WERI-Rb-1 (cell line): ENCODE measurements at regions not wholly inside any gene's neighbourhood (a gene's known extent, or its start where the extent isn't known, plus 50 kb on each side); places are given as distances from the start of the nearest gene placed in this dataset.

Source experiments
- DNase-seq: peaks from one replicate; pipeline ENCODE4 v3.0.0-alpha.2; 2020
- H3K27ac ChIP-seq: fragments of 250-450 bp; sonication (Bioruptor Pico); 2 replicates; pipeline ENCODE4 v1.5.1; 2020; ENCODE audit warnings: mild to moderate bottlenecking, moderate library complexity
- H3K27me3 ChIP-seq: fragments of 250-450 bp; sonication (Bioruptor Pico); 2 replicates; pipeline ENCODE4 v1.5.1; 2021; ENCODE audit warnings: mild to moderate bottlenecking, low read depth, moderate library complexity; ENCODE audit not compliant: insufficient read depth, severe bottlenecking
- H3K36me3 ChIP-seq: fragments of 250-450 bp; sonication (Bioruptor Pico); 2 replicates; pipeline ENCODE4 v1.5.1; 2020; ENCODE audit warnings: mild to moderate bottlenecking, moderate library complexity
- H3K4me3 ChIP-seq: 2 replicates; pipeline ENCODE4 v1.5.1; 2011; ENCODE audit warnings: low read depth, mild to moderate bottlenecking, control low read depth, low read length
- H3K9me3 ChIP-seq: fragments of 250-450 bp; sonication (Bioruptor Pico); 2 replicates; pipeline ENCODE4 v1.5.1; 2021; ENCODE audit warnings: mild to moderate bottlenecking, moderate library complexity; ENCODE audit not compliant: severe bottlenecking
- TF ChIP-seq, protein P1 (sequence below): IDR thresholded peaks from 2 replicates; pipeline ENCODE4 v1.5.1; 2011; ENCODE audit warnings: low read depth, mild to moderate bottlenecking, control low read depth, inconsistent platforms, low read length

- no peak overlapping the region for H3K4me3 ChIP-seq
- DNase-seq: no peak
Observed at GRCh38 chr12:24379433-24379832, 430.0 kb upstream of the SOX5 start.

DNA sequence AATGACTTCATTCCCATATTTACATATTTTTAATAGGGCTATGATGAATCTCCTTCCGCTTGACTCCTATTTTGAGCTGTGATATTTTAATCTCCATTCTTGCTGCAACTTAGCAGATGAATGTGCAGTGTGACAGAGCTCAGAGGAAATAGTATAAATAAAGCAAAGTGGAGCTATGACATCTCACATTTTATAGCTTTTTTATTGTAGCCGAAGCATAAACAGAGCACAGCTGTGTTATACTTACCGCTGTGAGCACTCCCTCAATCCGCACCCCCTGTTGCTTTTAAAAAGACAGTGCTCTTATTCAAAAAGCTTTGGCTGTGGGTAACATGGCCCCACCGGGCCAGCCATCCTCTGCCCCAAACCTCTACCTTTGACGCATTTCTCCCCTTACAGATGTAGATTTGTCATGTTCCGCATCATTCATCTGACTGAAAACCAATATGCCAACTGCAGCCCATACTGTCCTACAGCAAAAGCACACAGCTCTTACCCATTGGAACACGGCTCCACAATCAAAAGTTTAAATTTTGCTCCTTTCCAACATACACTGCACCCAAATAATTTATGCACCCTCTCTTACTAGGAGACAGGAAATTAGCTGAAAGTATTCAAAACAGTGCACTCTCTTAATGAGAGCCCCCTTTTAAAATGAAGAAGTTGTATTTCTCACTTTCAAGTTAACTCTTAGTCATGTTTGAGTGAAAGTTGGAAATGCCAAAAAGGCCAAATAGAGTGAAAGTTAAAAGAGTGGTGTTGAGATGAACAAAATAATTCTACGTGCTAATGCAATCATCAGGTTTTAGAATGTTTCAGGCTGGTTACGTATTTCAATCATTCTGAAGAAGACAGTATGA, 429.3 kb upstream of the SOX5 start:
- Histone ChIP-seq H3K27ac (no peak overlapping the region), H3K27me3 (no peaks in the 10 kb centered on the region), H3K9me3 (no peaks in the 10 kb centered on the region), H3K4me3 (no peak overlapping the region), H3K36me3 (no peaks in the 10 kb centered on the region)
- DNase-seq: no peak
- TF ChIP-seq, protein P1, sequence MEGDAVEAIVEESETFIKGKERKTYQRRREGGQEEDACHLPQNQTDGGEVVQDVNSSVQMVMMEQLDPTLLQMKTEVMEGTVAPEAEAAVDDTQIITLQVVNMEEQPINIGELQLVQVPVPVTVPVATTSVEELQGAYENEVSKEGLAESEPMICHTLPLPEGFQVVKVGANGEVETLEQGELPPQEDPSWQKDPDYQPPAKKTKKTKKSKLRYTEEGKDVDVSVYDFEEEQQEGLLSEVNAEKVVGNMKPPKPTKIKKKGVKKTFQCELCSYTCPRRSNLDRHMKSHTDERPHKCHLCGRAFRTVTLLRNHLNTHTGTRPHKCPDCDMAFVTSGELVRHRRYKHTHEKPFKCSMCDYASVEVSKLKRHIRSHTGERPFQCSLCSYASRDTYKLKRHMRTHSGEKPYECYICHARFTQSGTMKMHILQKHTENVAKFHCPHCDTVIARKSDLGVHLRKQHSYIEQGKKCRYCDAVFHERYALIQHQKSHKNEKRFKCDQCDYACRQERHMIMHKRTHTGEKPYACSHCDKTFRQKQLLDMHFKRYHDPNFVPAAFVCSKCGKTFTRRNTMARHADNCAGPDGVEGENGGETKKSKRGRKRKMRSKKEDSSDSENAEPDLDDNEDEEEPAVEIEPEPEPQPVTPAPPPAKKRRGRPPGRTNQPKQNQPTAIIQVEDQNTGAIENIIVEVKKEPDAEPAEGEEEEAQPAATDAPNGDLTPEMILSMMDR: no peak

More at GRCh38 chr12:24379433-24379832, 430.0 kb upstream of the SOX5 start:
- TF ChIP-seq, protein P1: no peak
- Histone ChIP-seq H3K27me3 (no peaks in the 10 kb centered on the region), H3K36me3 (no peaks in the 10 kb centered on the region), H3K27ac (no peak overlapping the region), H3K9me3 (no peaks in the 10 kb centered on the region)

- TF ChIP-seq, protein P1: no peak
- no peak overlapping the region for H3K27ac ChIP-seq
- H3K36me3 ChIP-seq: no peaks in the 10 kb centered on the region
- no peaks in the 10 kb centered on the region for H3K9me3 ChIP-seq
- no peak for DNase-seq
- no peak overlapping the region for H3K4me3 ChIP-seq
- H3K27me3 ChIP-seq: no peaks in the 10 kb centered on the region
Observed at GRCh38 chr12:24374452-24374851, 425.0 kb upstream of the SOX5 start.

DNA sequence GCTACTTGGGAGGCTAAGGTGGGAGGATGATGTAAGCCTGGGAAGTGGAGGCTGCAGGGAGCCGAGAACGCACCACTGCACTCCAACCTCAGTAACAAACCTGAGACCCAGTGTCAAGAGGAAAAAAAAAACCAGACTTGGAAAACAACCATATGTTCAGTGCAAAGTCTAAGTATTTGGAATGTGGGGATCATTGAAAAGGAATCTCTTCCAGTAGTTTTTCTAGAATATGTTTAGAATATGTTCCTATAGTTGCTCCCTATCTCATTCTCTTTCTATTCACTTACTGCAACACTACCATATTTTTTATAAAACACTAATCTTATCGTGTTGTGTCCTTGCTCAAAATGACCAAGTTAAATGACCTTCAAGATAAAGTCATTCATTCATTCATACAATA, 423.5 kb upstream of the SOX5 start:
- no peak for DNase-seq
- no peak overlapping the region for H3K27ac ChIP-seq
- no peak overlapping the region for H3K4me3 ChIP-seq
- no peaks in the 10 kb centered on the region for H3K27me3 ChIP-seq
- H3K9me3 ChIP-seq: no peaks in the 10 kb centered on the region
- TF ChIP-seq, protein P1: no peak
- H3K36me3 ChIP-seq: no peaks in the 10 kb centered on the region

- Histone ChIP-seq H3K27ac (no peak overlapping the region), H3K4me3 (no peak overlapping the region), H3K9me3 (no peaks in the 10 kb centered on the region), H3K36me3 (no peaks in the 10 kb centered on the region), H3K27me3 (no peaks in the 10 kb centered on the region)
- TF ChIP-seq, protein P1: no peak
- DNase-seq: no peak
Observed at GRCh38 chr12:24366514-24366913, 417.0 kb upstream of the SOX5 start.
